Mucosa of stomach (tissue), 1 donor: ENCODE measurements at regions not wholly inside any gene's neighbourhood (a gene's known extent, or its start where the extent isn't known, plus 50 kb on each side); places are given as distances from the start of the nearest gene placed in this dataset.

Source experiments
- H3K27me3 ChIP-seq: one replicate; pipeline ENCODE4 v1.7.0; 2013; ENCODE audit warnings: mild to moderate bottlenecking, low read length; ENCODE audit not compliant: control insufficient read depth, insufficient read depth
- H3K36me3 ChIP-seq: one replicate; pipeline ENCODE4 v1.7.0; 2013; ENCODE audit warnings: low read length; ENCODE audit not compliant: control insufficient read depth, insufficient read depth
- H3K4me1 ChIP-seq: one replicate; pipeline ENCODE4 v1.7.0; 2013; ENCODE audit warnings: mild to moderate bottlenecking, low read length; ENCODE audit not compliant: control insufficient read depth, insufficient read depth
- H3K4me3 ChIP-seq: one replicate; pipeline ENCODE4 v1.7.0; 2013; ENCODE audit warnings: low read length
- H3K9ac ChIP-seq: one replicate; pipeline ENCODE4 v1.7.0; 2013; ENCODE audit warnings: mild to moderate bottlenecking, low read length, moderate library complexity
- H3K9me3 ChIP-seq: one replicate; pipeline ENCODE4 v1.7.0; 2013; ENCODE audit warnings: mild to moderate bottlenecking, low read length, moderate library complexity; ENCODE audit not compliant: control insufficient read depth
- donor health status: Pancreatic carcinoma.

DNA sequence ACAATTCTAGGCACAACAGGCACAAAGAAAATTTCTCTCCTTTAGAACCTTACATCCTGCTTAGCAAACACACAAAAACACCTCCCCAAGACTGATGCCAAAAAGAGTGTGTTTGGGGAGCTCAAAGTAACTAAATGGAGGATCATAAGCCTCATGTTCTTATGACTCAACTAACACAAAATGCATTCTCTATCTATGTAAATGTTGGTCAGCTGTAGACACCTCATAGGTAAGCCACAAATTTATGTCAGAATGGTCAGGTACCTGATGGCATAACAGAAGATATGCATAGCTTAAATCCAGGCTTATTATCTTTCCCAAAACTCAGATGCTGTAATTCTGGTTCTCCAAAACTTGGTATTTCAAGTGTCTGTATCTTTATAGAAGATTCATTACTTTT, 315.1 kb downstream of the C7orf25 start:
- no peak overlapping the region for H3K9ac ChIP-seq
- no peaks in the 10 kb centered on the region for H3K9me3 ChIP-seq
- H3K4me1 ChIP-seq = no peaks in the 10 kb centered on the region
- H3K4me3 ChIP-seq = no peak overlapping the region
- H3K27me3 ChIP-seq = no peaks in the 10 kb centered on the region
- H3K36me3 ChIP-seq = no peaks in the 10 kb centered on the region

DNA sequence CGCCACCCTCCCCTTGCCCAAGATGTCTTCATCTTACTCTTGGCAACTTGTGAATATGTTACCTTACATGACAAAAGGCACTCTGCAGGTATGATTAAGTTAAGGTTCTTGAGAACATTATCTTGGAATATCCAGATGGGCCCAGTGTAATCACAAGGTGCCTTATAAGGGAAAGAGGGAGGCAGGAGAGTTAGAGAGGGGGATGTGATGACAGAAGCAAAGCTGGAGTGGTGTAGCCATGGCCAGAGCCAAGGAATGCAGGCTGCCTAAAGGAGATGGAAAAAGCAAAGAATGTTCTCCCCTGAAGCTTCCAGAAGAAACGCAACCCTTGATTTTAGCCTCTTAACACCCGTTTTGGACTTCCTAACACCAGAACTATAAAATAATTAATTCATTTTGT, 318.0 kb downstream of the C7orf25 start:
- no peaks in the 10 kb centered on the region for H3K36me3 ChIP-seq
- no peaks in the 10 kb centered on the region for H3K4me1 ChIP-seq

DNA sequence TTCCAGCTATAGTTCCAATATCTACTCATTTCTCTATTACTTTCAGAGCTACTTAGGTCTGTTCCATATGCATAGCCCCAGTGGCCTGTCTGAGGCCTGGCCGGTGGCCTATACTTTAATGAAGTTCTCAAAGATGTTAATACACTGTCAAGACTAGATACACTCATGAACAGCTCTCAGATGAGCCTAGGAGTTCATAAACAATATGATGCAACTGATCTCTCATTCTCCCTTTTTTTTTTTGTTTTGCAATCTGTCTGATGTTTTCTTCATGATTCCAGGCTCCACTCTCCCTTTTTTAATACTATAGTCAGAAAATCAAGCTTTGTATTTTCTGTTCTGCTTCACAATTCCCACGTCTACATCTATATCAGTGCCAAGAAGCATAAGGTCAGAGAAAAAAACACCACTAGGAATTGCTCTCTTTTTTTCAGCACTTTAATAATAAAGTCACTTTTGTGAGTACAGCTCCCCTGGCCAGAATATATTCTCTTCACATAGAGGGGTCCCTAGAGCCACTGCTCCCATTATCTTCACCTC, 321.0 kb downstream of the C7orf25 start:
- Histone ChIP-seq H3K4me3 (no peak overlapping the region), H3K36me3 (no peaks in the 10 kb centered on the region), H3K9ac (no peak overlapping the region), H3K4me1 (no peaks in the 10 kb centered on the region), H3K27me3 (no peaks in the 10 kb centered on the region), H3K9me3 (no peaks in the 10 kb centered on the region)

More for the DNA sequence above, 318.0 kb downstream of the C7orf25 start:
- no peak overlapping the region for H3K4me3 ChIP-seq
- no peaks in the 10 kb centered on the region for H3K27me3 ChIP-seq
- H3K9ac ChIP-seq = no peak overlapping the region
- H3K9me3 ChIP-seq = no peaks in the 10 kb centered on the region

DNA sequence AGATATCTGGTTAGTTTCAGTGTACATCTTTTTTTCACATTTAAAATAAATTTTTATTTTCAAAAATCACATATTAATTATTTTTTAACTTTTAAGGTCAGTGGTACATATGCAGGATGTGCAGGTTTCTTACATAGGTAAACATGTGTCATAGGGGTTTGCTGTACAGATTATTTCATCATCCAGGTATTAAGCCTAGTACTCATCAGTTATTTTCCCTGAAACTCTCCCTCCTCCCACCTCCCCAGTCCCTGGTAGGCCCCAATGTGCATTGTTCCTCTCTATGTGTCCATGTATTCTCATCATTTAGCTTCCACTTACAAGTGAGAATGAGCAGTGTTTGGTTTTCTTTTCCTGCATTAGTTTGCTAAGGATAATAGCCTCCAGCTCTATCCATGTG, 323.0 kb downstream of the C7orf25 start:
- Histone ChIP-seq H3K9ac (no peak overlapping the region), H3K27me3 (no peaks in the 10 kb centered on the region), H3K36me3 (no peaks in the 10 kb centered on the region), H3K4me1 (no peaks in the 10 kb centered on the region), H3K4me3 (no peak overlapping the region), H3K9me3 (no peaks in the 10 kb centered on the region)

DNA sequence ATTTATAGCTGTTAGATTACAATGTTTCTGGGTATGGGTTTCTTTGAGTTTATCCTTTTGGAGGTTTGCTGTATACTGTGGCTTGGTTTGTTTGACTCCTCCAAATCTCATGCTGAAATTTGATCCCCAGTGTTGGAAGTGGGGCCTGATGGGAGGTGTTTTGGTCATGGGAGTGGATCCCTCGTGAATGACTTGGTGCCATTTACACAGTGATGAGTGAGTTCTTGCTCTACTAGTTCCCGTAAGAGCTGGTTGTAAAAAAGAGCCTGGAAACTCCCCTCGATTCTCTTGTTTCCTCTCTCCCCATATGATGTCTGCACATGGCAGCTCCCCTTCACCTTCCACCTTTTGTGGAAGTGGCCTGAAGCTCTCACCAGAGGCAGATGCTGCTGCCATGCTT, 324.1 kb downstream of the C7orf25 start:
- H3K36me3 ChIP-seq = no peaks in the 10 kb centered on the region
- no peak overlapping the region for H3K9ac ChIP-seq
- H3K27me3 ChIP-seq = no peaks in the 10 kb centered on the region
- no peaks in the 10 kb centered on the region for H3K9me3 ChIP-seq
- H3K4me3 ChIP-seq = no peak overlapping the region
- no peaks in the 10 kb centered on the region for H3K4me1 ChIP-seq

DNA sequence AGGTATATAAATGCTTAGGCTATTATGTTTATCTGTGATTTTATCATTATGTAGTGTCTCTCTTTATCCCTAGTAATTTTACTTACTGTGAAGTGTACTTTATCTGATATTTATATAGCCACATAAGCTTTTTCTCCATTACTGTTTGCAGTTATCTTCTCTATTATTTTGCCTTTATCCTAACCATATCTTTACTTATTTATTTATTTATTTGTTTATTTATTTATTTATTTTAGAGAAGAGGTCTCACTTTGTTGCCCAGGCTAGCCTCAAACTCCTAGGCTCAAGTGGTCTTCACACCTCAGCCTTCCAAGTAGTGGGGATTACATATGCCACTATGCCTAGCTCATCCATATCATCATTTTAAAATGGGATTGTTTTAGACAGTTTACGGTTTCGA, 331.8 kb downstream of the C7orf25 start:
- Histone ChIP-seq H3K4me1 (no peaks in the 10 kb centered on the region), H3K4me3 (no peak overlapping the region), H3K36me3 (no peaks in the 10 kb centered on the region), H3K9me3 (no peaks in the 10 kb centered on the region), H3K27me3 (no peaks in the 10 kb centered on the region), H3K9ac (no peak overlapping the region)

DNA sequence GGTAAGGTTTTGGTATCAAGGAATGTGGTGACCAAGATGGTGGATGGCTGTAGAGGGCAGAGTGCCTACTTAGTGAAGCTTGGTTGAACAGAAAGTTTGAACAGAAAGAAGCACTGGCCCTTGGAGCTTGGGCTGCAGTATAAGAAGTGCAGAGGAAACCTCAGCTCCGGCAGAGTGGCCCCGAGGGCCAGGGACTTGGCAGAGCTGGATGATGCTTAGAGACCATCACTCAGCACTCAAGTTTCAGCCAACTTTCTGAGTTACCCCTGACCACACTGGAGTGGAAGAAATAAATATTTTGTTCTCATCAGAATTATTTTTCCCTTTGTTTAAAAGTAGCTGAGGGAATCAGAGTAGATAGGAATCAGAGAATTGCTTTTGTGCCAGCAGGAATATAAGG, 336.7 kb downstream of the C7orf25 start:
- Histone ChIP-seq H3K4me3 (no peak overlapping the region), H3K36me3 (no peaks in the 10 kb centered on the region), H3K9ac (no peak overlapping the region), H3K4me1 (no peaks in the 10 kb centered on the region), H3K27me3 (no peaks in the 10 kb centered on the region), H3K9me3 (no peaks in the 10 kb centered on the region)

DNA sequence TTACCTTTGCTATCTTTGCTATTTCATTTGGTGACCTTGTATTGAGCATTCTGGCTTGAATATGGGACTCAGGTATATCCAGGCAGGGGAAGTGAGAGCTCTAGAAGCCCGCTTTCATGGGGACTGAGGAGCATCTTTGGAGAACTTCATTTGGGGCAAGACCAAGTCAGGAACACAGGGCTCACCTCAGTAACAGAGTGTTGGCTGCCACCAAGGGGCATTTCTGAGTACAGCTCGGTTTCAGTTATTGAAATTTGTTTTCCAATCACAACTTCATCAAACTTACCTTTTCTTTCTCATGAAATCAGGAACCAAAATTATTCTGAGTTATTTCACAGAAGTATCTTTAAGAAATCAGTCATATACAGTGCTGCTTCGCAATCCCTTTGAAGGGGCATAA, 337.2 kb downstream of the C7orf25 start:
- H3K9me3 ChIP-seq = no peaks in the 10 kb centered on the region
- no peak overlapping the region for H3K9ac ChIP-seq
- H3K4me1 ChIP-seq = no peaks in the 10 kb centered on the region
- no peaks in the 10 kb centered on the region for H3K36me3 ChIP-seq
- H3K4me3 ChIP-seq = no peak overlapping the region
- no peaks in the 10 kb centered on the region for H3K27me3 ChIP-seq

DNA sequence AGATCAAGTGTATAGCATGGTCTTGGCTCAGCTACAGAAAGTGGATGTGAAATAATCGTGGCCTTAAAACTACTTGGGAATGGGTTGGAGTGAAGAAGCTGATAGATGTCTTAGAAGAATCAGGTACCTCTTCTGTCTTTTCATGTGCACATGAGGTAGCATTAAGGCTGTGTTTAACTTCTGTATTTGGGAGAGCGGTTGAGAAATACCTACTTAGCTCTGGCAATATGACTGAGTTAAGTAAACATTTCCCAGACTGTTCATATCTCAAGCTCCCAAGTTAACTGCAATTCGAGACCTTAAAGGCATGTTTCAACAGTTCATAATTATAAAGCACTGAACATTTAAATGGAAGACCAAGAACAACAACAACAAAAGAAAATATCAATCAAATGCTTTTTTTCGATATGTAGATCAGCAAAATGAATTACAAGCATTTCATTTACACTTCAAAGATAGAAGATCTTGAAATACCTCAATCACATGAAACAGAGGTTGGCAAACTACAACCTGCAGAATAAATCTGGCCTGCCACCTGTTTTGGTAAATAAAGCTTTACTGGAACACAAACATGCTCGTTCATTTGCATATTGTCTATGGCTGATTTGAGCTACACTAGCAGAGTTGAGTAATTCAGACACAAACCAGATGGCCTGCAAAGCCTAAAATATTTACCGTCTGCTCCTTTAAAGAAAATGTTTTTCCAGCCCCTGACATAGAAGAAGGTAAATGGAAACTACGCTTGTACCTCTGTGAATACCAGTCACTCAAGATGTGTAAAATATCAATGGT, 337.1 kb upstream of the GLI3 start:
- Histone ChIP-seq H3K36me3 (no peaks in the 10 kb centered on the region), H3K27me3 (no peaks in the 10 kb centered on the region), H3K9ac (no peak overlapping the region), H3K4me1 (no peaks in the 10 kb centered on the region), H3K9me3 (no peaks in the 10 kb centered on the region), H3K4me3 (no peak overlapping the region)

DNA sequence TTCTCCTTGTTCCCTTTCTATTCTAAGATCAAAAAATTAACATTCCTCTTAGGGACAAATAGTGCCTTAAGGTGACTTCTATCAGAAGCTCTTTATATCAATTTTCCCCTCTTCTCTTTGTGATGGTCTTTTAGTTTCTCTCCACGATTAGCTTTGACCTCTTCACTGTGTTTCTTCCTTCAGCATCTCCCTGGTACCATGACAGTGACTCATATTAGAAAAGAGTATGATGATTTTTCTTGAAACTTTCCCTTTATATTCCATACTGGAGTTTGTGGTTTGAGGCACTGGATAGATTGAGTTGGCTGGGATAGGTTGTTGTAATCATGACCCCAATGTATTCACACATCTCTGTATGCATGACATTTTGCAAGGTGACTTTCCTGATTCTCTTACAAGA, 335.6 kb upstream of the GLI3 start:
- Histone ChIP-seq H3K4me1 (no peaks in the 10 kb centered on the region), H3K27me3 (no peaks in the 10 kb centered on the region), H3K36me3 (no peaks in the 10 kb centered on the region), H3K4me3 (no peak overlapping the region), H3K9ac (no peak overlapping the region), H3K9me3 (no peaks in the 10 kb centered on the region)

DNA sequence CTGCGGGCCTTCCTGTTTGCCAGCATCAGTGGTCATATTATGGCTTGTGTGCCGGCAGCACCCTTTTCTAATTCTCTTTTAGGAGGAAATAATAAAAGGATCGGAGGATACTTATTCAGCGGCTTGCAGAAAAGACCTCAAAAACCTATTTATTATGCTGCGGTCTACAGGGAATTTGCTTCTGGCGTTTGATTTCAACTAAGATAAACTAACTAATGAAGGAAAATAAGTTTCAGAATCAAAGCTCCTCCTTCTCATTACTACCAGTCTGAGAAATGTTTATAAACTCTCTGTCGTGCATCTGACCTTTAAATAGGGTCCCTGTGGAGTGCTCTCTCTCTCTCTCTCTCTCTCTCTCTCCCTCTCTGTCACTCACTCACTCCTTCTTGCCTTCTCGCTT, 335.0 kb upstream of the GLI3 start:
- Histone ChIP-seq H3K9ac (no peak overlapping the region), H3K4me3 (no peak overlapping the region), H3K27me3 (no peaks in the 10 kb centered on the region), H3K4me1 (no peaks in the 10 kb centered on the region), H3K9me3 (no peaks in the 10 kb centered on the region), H3K36me3 (no peaks in the 10 kb centered on the region)

DNA sequence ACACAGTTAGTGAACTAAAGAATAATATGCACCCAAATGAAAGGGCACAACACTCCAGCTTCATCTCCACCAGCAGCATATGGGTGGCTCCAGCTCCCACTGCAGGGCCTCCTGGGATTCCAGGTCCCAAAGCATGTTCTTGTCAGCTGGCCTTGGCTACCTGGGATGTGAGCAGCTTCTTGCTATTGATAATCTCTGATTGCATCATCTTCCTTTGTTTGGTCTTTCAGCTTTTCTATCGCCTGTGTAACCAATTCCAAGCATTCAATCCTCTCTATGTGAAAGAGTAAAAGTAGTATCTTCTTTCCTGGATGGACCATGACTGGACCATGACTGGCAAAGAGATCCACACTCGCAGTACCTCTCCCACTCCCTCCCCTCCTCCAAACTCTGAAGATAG, 333.9 kb upstream of the GLI3 start:
- Histone ChIP-seq H3K4me3 (no peak overlapping the region), H3K36me3 (no peaks in the 10 kb centered on the region), H3K4me1 (no peaks in the 10 kb centered on the region), H3K27me3 (no peaks in the 10 kb centered on the region), H3K9me3 (no peaks in the 10 kb centered on the region), H3K9ac (no peak overlapping the region)

DNA sequence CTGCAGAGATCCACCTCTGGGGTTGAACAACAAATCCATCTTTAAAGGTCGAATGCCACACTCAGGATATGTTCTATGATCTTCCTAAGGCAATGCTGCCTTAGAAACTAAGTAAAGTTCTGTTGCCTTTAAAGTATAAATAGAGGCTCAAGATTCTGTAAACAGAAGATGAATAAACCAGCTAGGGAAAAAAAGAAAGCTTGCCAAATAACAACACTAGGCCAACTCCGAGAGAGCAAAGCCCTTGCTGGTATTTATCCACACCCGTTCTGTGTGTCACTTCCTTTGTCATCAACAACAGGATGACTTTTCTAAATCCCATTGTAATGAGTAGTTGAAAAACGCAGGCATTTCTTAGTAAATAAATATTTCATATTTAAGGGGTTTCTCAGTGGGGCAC, 330.0 kb upstream of the GLI3 start:
- Histone ChIP-seq H3K4me3 (no peak overlapping the region), H3K36me3 (no peaks in the 10 kb centered on the region), H3K27me3 (no peaks in the 10 kb centered on the region), H3K9me3 (no peaks in the 10 kb centered on the region), H3K4me1 (no peaks in the 10 kb centered on the region), H3K9ac (no peak overlapping the region)
